ENCODE measurements at regions not wholly inside any gene's neighbourhood (a gene's known extent, or its start where the extent isn't known, plus 50 kb on each side); places are given as distances from the start of the nearest gene placed in this dataset.

GRCh38 chr21:36640721-36641244, 58.1 kb upstream of the SIM2 start:
- H3K4me3 ChIP-seq: no peak overlapping the region
- H3K4me1 ChIP-seq: peaks cover 0 to 7% (median 0%) of the 10 kb centered on the region in 4 donors
- DNase-seq (peak in 1 of 2 donors; percentile 50), ATAC-seq (ENCODE audit: low FRiP score in 2 of 2) (no peak)
- WGBS, 2 donors: 71 to 76% methylated on average over 15 of the region's 15 CpGs
- no peaks in the 10 kb centered on the region for H3K27me3 ChIP-seq
- no peak overlapping the region for H3K27ac ChIP-seq
- TF ChIP-seq POLR2AphosphoS5 (IDR thresholded peaks at IDR 0.05) (no peak), EP300 (IDR thresholded peaks at IDR 0.05) (no peak), CTCF (IDR thresholded peaks at IDR 0.05) (no peak), POLR2A (IDR thresholded peaks at IDR 0.05) (no peak)
- H3K9me3 ChIP-seq: peaks cover 0 to 8% (median 0%) of the 10 kb centered on the region in 4 donors
- no peaks in the 10 kb centered on the region for H3K36me3 ChIP-seq

GRCh38 chr21:36641346-36641745, 57.6 kb upstream of the SIM2 start:
- H3K27me3 ChIP-seq: no peaks in the 10 kb centered on the region
- H3K4me3 ChIP-seq: no peak overlapping the region
- H3K4me1 ChIP-seq: peaks cover 0 to 7% (median 0%) of the 10 kb centered on the region in 4 donors
- no peaks in the 10 kb centered on the region for H3K36me3 ChIP-seq
- WGBS, 2 donors: 92 to 93% methylated on average over 1 of the region's 1 CpG
- no peak for DNase-seq
- no peak overlapping the region for H3K27ac ChIP-seq
- H3K9me3 ChIP-seq: peaks cover 0 to 6% (median 0%) of the 10 kb centered on the region in 4 donors
- no peak for TF ChIP-seq EP300 (IDR thresholded peaks at IDR 0.05)
- no peak for TF ChIP-seq POLR2A (IDR thresholded peaks at IDR 0.05)
- TF ChIP-seq POLR2AphosphoS5 (IDR thresholded peaks at IDR 0.05): no peak
- no peak for TF ChIP-seq CTCF (IDR thresholded peaks at IDR 0.05)
- no peak for ATAC-seq (ENCODE audit: low FRiP score in 2 of 2)

- TF ChIP-seq POLR2A (IDR thresholded peaks at IDR 0.05) (no peak), CTCF (IDR thresholded peaks at IDR 0.05) (no peak), EP300 (IDR thresholded peaks at IDR 0.05) (no peak), POLR2AphosphoS5 (IDR thresholded peaks at IDR 0.05) (no peak)
- Histone ChIP-seq H3K36me3 (no peaks in the 10 kb centered on the region), H3K27me3 (no peaks in the 10 kb centered on the region), H3K4me3 (no peak overlapping the region), H3K9me3 (peaks cover 0 to under 1% (median 0%) of the 10 kb centered on the region in 4 donors), H3K27ac (no peak overlapping the region), H3K4me1 (peaks cover 0 to 7% (median 0%) of the 10 kb centered on the region in 4 donors)
- DNase-seq (peak in 1 of 2 donors; percentile 57), ATAC-seq (ENCODE audit: low FRiP score in 2 of 2) (no peak)
- 81 to 92% methylated on average over 8 to 9 of the region's 9 CpGs for WGBS, 2 donors
Measured at GRCh38 chr21:36641886-36642285, 57.0 kb upstream of the SIM2 start.

- Histone ChIP-seq H3K27ac (no peak overlapping the region), H3K4me3 (no peak overlapping the region), H3K36me3 (no peaks in the 10 kb centered on the region), H3K4me1 (peaks cover 0 to 7% (median 0%) of the 10 kb centered on the region in 4 donors), H3K27me3 (no peaks in the 10 kb centered on the region), H3K9me3 (no peaks in the 10 kb centered on the region)
- DNase-seq (no peak), ATAC-seq (ENCODE audit: low FRiP score in 2 of 2) (no peak)
- TF ChIP-seq CTCF (IDR thresholded peaks at IDR 0.05): no peak
- no peak for TF ChIP-seq POLR2A (IDR thresholded peaks at IDR 0.05)
- TF ChIP-seq EP300 (IDR thresholded peaks at IDR 0.05): no peak
- TF ChIP-seq POLR2AphosphoS5 (IDR thresholded peaks at IDR 0.05): no peak
- WGBS, 2 donors: 91 to 95% methylated on average over 4 of the region's 4 CpGs
Measured at GRCh38 chr21:36642777-36643176, 56.1 kb upstream of the SIM2 start.

Data from upper lobe of left lung (tissue), 6 donors.